IPS DF 19.7 (cell line): ENCODE measurements at regions not wholly inside any gene's neighbourhood (a gene's known extent, or its start where the extent isn't known, plus 50 kb on each side); places are given as distances from the start of the nearest gene placed in this dataset.
"Not testable (repeated sequence)": the region's sequence is repeated elsewhere in the genome, so short reads cannot be mapped to it uniquely, and the experiment has no call there.

Experiments
- DNase-seq: peaks from one replicate; pipeline ENCODE4 v3.0.0-alpha.2; 2013; ENCODE audit warnings: low read depth, low spot score

DNA sequence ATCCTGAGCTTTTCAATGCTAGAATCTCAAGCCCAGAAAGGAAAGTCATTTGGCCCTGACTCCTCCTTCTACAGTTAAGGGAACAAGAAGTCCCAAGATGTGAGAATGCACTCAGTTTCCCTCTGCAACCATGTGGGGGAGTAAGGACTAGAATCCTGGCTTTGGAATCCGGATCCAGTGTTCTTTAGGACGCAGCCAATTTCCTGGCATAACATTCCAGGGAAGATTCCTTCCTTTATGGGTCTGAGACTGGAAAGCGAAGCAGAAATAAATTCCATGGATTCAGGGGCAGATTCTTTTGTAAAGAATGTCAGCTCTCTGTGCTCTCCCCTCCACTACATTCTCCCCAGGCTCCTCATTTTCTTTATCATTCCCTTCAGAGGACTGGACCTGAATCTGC, 151.8 kb upstream of the SOX14 start:
- DNase-seq: peak; percentile 86

DNA sequence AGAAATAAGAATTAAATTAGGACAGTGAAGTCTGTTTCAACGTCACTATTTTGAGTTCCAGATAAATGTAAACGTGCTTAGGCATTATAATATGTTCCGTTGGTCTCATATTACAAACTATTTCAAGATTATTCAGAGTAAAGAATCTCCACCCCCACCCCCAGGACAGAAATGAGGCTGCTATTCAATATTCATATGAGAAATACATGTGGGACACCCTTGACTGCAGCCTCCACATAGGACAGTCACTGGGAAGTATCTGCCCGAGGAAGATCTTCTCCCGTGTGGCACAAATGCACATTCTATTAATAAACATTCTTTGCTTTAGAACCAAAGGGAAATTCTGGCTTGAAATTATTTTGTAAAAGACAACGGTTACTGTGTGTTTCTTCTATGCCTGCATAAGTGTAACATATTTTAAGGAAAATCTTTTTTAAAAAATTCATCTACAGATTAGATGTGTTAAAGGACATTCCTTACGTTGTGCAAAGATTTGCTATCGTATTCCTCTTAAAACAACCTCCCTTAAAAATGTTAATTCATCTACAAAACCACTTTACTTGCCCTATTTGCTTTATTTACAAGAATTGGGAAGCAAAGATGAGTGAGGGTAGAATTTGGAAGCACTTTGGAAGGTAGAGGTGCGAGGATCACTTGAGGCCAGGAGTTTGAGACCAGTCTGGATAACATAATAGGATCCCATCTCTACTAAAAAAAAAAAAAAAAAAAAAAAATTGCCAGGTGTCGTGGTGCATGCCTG, 148.3 kb upstream of the SOX14 start:
- no peak for DNase-seq

DNA sequence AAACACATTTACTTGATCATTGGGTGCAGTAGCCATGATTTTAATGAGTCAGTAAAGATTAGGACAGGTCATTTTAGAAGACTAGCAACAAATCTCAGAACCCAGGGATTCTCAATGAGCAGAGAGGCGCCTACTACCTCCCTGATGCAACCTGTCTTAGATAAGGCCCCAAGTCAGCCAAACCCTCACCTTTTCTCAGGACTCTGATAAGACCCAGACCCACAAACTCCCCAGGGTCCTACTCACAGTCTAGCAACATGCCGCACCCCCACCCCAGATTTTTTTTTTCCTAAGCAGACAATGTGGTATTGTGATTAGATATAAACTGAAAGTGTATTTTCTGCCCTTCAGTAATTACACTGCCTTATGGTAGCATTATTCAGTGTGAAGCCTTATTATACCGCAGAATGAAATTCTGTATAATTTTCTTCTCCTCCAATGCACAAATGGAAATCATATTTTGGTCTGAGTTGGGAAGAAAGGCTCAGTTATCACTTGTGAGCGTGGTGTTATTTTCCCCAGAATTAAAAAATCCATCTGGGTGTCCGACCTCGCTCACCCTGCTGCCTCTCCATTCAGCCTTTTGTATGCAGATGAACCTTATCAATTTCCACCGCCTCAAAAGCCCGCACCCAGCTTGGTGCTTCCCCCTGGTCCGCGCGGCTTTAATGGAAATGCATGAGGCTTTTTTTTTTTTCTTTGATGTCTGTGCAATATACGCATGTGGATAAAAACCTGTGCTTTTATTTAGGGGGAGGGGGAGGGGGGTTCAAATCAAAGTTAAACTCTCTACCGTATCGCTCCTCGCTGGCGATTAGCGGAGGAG, 122.0 kb upstream of the SOX14 start:
- no peak for DNase-seq

DNA sequence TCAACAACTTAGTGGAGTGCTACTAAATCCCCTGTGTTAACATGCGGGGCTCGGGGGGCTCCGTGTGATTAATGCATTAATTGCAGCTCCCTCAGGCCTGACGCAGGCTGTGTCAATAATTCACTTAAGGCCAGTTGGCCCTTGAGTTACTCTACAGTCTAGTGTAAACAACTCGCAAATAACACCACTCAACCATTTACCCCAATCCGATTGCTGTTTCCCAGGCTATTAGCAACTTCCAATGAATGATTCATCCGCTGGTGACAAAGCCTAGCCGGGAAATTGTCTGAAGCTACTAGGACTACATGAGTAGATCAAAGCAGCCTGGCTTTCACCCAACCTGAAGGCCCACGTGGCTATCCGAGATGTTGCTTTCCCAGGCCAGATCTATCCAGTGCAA, 121.3 kb upstream of the SOX14 start:
- no peak for DNase-seq

DNA sequence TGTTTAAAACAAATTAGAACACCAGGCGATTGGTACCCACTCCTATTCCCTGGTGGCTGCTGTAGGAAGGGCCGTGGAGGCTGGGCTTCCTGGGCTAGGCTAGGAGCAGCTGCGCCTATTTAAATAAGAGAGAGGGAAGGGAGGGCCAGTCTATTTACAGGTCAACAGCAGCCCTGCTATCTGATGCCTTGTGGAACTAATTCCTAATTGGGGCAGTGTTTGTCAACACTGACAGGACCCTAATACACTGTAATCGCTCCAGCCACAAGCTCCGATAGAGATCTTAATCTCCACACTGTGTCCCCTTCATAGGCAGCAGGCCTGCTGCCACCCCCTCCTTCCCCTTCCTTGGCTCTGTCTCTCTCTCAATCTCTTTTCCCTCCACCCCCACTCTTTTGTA, 116.9 kb upstream of the SOX14 start:
- DNase-seq: peak; percentile 33

DNA sequence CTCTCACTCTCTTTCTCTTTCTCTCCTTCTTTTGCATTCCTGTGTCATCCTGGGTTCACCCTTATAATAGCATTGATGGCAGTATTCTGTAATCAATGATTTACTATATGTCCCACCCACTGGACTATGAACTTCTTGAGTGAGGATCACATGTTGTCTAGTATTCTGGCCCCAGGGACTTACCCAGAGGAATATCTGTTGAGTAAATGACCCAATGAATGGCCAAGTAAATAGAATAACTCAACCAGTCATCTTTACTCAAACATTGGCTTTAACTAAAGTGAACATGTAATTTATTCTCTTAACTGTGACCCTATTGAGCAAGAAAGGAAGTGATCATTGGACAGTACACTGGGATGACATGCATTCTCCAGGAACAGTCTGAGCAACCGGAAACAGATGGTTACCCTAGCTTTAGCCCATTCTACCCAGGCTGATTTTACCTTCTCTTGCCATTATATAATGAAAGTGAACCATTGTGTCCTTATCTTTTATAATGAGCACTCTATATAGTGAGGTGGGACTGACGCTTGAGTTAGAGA, 94.5 kb upstream of the SOX14 start:
- DNase-seq: no peak

DNA sequence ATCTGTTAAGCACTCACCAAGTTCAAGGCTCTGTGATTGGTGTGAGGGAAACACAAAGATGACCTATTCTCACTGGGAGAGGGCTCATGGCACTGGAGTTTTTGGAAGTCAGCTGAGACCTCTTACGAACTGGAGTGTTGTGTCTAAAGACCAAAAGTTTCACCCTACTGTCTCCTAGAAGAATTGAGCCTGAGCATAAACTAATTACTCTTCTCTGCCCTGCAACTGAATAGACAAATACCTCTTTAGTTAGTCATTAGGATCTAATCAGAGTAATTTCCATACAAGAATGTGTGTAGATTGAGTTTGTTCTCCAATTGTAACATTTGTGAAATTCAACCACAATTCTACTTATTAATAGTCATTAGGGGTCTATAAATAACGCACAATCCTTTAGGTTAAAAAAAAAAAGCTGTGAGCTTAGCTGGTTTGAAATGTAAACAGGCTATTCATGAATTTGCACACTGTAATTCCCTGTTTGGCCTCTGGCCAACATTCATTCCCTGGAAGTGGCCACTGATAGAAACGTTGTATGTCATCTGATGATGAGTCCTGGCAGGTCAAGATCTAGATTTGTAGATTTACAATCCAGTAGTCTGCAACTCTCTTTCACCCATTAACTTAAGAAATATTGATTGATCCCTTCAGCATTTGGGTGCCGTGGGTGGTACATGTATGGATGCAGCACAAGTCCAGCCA, 76.8 kb upstream of the SOX14 start:
- no peak for DNase-seq

DNA sequence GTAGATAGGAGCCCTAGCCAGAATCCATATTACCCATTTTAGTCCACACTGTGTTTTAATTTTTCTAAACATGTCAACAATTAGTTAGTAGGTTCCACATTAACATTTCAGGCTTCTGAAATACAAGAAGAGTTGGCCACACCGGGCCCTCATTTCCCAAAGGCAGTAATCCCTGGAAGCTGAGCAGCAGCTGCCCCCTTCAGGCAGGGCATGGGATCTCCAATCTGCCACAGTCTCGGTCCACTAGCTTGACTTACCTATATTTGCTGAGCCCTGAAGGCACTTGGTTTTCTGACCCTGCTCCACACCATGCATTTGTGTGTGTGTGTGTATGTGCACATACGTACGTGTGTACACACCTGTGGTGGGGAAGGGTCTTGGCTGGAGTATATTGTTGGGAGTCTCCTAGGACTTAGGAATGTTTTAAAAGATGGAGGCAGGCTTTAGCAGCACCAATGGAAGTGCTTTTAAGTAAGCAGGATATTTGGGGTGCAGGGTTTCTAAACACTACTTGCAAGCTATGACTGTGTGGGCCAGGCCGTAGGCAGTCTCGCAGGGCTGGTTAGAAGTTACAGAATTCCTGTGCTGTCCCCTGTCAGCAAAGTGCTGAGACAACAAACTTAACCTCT, 71.2 kb upstream of the SOX14 start:
- peak; percentile 35 for DNase-seq

DNA sequence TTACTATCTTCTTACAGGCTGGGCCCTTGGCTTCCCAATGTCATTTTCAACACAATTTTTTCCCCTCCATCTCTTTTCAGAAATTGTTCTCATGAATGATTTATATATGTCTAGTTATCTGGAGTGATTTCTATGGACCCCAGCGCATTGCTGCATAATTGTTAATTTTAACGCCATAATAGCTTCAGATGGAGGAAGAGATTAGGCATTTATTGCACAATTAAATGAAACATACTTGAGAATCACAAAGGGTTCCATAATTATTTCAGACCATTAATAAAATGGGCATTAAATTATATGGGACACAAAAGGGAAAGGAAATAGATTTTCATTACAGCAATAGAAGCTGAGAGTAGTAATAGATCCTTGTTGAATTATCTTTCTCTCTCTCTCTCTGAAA, 70.3 kb upstream of the SOX14 start:
- no peak for DNase-seq

DNA sequence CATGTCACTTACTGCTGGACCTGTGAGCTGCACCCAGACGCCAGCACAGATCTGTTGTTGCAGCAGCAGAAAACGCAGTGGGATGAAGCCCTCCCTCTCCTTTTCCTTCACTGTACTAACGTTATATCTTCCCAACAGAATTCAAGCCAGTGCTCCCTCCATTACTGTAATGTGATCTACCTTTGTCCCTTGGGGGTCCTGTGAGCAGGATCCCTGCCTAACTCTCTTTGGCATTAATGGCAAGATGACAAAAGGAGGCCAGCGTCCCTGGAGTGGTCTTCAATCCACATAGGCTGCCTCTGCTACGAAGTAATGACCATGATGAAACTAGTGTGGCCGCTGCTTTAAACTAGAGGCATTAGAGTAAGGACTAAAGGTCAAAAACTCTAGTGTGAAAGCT, 69.3 kb upstream of the SOX14 start:
- no peak for DNase-seq

DNA sequence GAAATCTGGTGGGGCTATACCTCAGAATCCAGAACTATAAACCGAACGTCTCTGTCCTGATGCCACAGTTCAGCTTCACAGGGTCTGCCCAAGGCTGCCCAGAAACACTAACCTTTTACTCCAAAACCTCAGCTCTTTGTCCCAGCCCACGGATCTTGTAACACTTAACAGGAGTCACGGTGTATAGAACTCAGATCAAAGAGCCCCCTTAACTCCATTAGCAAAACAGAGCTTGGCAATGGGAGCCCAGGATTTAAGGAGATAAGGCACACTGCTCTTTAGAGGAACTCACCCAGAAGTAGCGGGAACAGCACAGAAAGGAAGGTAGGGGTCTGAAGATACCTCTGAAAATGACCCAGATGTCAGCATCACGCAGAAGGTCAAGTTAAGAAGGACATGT, 68.8 kb upstream of the SOX14 start:
- DNase-seq: no peak

DNA sequence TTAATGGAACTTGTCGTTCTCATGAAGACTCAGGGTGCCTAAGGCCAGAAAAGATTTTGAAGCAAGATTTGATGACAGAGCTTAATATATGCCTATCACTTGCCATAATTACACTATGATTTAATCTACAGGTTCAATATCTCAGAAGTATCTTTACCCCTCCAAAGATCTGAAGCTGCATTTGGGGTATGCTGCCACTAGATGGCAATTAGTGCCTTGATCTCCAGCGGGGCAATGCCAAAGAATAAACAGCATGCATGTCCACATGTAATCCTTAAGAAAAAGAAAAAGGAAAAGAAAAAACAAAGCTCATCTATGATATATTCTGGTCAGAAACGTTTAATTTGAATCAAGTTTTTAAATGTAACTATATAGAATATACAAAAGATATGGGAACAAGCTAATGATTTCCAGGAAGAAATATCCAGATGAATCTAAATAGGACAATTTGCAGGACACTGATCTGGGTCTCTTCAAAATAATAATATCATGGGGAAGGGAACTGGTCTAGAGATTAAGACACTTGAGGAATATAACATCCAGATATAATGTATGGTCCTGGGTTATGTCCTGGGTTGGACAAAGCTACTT, 55.0 kb upstream of the SOX14 start:
- DNase-seq: no peak

DNA sequence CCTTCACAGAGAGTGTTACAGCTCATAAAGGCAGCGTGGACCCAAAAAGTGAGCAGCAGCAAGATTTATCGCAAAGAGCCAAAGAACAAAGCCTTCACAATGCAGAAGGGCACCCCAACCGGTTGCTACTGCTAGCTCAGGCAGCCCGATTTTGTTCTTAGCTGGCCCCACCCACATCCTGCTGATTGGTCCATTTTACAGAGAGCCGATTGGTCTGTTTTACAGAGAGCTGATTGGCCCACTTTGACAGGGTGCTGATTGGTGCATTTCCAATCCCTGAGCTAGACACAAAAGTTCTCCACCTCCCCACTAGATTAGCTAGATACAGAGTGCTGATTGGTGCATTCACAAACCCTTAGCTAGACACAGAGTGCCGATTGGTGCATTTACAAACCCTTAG, 50.1 kb upstream of the SOX14 start:
- DNase-seq: not testable (repeated sequence)
